MV-4-11 (cell line): ENCODE measurements at regions not wholly inside any gene's neighbourhood (a gene's known extent, or its start where the extent isn't known, plus 50 kb on each side); places are given as distances from the start of the nearest gene placed in this dataset.

Experiments used
- DNase-seq: peaks from one replicate; lab custom pipeline; 2025; lab: John Stamatoyannopoulos, UW

DNA sequence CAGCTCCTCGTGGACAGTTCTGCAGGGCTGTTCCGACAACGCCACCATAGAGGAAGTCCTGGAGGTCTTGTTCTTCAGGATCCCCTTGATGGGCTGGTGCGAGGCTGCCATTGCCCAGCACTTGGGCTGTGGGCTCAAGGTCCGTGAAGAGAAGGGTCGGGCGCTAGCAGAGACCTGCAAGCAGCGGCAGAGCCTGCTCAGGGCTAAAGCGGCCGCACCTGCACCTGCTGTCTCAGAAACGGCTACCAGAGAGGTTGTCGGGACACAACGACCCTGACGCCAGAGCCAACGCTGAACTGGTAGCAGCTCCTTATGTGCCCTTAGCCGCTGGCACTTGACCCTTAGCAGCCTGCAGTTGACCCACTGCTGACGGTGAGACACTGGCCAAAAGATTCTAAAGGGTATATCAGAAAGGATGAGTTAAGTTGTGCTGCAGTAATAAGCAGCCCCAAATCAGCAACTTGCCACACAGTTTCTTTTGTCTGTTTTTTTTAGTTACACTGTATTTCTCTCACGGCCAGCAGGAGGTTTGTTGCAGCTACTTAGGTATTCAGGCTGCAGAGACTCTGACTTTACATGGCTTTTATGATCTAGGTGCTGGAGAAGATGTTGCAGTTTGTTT lies 55.5 kb upstream of the ST6GAL2 start:
- no peak for DNase-seq

GRCh38 chr2:106943468-106944200 lies 57.7 kb upstream of the ST6GAL2 start:
- DNase-seq: no peak

GRCh38 chr2:106944215-106944614 lies 58.2 kb upstream of the ST6GAL2 start:
- no peak for DNase-seq

DNA sequence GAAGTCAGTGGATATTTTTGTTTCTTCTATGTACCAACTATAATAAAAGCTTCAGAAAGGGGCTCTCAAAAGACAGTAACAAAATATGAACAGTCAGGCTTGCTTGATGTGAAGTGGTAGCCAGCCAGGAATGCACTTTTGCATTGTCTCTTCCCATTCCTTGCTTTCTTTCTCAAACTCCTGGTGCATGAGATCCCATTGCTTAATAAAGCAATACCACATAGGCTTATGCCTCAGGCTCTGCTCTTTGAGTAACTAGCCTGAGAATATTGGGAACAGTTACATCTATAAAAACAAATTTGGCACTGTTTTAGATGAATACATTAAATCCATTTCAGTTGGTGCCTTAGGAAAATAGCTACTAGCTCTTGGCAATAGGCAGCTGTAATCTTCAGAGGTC lies 62.6 kb upstream of the ST6GAL2 start:
- no peak for DNase-seq

DNA sequence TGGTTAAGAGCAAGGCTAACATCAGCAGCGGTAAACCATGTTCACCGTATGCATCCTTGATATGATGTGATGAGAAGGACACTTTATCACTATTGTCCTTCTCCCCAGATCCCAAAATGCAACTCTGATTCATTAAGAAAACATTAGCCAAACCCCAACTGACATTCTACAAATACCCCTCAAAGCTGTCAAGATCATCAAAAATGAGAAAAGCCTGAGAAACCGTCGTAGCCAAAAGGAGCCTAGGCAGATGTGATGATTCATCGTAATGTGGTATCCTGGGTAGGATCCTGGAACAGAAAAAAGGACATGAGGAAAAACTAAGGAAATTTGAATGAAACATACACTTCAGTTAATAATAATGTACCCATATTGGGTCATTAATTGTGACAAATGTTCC lies 67.3 kb upstream of the ST6GAL2 start:
- DNase-seq: no peak

- DNase-seq: no peak
These were observed 67.8 kb upstream of the ST6GAL2 start for GRCh38 chr2:106953779-106954178.

- no peak for DNase-seq
These were observed 68.3 kb upstream of the ST6GAL2 start for GRCh38 chr2:106954304-106954703.

- no peak for DNase-seq
These were observed 70.4 kb upstream of the ST6GAL2 start for GRCh38 chr2:106956416-106956815.

- no peak for DNase-seq
These were observed 70.9 kb upstream of the ST6GAL2 start for GRCh38 chr2:106956879-106957278.

DNA sequence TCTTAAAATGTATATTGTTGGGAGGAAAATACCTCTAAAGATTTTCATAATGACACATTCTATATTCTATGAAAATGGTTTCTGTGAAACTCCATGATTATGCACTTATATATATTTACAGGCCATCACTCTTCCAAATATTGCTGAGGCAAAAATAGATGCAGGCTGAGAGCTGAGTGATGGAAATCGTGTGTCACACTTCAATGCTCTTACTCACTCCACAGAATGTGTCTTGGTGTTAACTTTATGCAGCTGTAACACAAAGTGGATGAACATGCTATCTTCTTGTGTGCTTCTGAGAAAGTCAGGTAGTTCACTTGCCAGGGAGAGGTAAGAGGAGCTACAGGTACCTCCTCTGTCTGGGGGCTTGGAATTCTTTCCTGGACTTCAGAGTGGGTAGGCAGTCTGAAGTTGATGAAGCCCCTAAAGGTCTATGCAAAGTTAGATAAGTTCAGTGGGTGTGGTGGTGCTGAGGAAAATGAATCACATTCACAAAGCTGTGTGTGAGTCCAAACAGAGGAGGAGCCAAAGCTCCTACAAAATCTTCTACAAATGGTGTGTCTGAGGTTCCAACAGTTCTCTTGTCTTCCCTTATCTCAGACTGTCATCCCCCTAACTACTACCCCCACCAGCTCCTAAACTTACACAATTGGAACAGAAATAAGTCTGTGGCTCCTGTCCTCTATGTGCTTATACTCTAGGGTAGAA lies 74.2 kb upstream of the ST6GAL2 start:
- DNase-seq: no peak

DNA sequence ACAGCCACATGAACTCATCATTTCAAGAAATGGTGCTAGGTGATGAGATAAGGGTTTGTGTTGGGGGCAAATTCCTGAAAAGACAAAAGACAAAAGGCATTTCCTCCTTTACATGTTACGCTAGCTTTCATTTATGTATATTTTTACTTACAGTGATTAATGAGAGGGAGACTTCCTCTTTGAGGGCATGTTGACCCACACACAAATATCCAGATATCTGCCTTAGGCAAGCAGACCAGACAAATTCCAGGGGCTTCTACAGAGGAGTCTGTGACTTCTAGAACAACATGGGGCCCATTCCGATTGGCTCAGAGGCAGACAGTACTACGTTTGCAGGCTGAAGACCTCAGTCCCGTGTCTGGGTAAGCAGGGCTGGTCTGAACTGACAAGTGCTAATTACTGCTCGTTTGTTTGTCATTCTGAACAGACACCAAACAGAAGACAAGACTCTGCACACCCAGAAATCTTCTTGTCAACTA lies 74.8 kb upstream of the ST6GAL2 start:
- peak; percentile 15 for DNase-seq

- DNase-seq: no peak
These were observed 75.4 kb upstream of the ST6GAL2 start for GRCh38 chr2:106961328-106961727.

- peak; percentile 5 for DNase-seq
These were observed 77.2 kb upstream of the ST6GAL2 start for GRCh38 chr2:106963156-106963555.

DNA sequence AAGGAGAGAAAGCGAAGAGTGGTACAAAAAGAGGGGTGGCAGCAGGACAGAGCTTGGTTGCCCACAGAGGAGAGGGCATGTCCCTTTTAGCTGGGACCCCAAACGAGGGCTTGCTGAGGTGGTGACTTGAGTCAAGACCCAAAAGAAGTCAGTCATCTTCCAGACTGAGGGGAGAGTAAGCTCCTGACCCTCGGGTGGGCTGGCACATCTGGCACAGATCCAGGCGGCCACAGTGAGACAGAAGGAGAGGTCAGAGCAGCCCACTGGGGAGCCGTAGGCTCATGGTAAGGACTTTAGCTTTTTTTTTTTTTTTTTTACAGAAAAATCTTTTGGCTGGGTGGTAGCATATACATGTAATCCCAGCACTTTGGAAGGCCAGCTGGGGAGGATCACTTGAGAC lies 77.9 kb upstream of the ST6GAL2 start:
- DNase-seq: no peak

- DNase-seq: no peak
These were observed 79.6 kb upstream of the ST6GAL2 start for GRCh38 chr2:106965611-106966010.

GRCh38 chr2:106969777-106970176 lies 83.8 kb upstream of the ST6GAL2 start:
- no peak for DNase-seq

DNA sequence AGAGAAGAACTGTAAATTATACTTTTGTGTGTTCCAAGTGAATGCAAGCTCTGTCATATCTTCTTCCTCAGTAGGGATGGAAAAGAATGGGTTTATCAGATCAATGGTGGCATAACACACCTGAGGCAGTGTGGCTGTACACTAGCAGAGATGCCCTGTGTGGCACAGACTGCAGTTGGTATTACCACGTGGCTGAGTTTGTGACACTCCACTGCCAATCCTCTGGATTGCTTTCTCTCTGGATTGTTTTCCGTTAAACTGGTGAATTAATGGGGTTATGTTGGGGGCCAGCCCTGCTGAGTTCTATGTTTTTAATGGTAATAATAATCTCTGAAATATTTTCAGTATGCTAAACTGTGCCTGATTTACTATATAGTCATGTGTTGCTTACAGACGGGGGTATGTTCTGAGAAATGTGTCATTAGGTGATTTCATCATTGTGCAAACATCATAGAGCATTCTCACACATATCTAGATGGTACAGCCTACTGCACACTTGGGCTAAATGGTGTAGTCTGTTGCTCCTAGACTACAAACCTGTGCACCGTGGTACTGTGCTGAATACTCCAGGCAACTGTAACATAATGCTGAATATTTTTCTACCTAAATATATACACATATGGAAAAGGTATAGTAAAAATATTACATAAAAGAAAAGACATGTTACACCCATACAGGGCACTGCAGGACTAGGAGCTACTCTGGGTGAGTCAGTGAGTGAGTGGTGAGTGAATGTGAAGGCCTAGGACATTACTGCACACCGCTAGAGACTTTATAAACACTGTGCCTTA lies 84.7 kb upstream of the ST6GAL2 start:
- DNase-seq: no peak

- no peak for DNase-seq
These were observed 86.8 kb upstream of the ST6GAL2 start for GRCh38 chr2:106972782-106973181.

DNA sequence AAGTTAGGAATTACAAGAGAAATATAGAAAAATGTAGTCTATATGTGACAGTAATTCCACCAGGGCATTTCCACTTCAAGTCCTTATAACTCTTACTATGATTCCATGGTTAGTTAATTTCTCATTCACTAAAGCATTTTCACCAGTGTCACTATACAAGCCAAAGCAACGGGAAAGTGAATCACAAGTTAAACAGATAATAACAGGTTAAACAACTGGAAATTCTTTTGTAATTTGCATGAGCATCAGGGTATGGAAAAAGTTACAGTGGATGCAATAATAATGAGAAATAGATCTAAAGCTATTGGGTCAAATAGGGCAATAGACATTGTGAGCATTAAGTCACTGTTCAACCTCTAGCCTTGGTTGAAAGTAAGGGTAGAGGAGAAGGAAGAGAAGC lies 88.9 kb upstream of the ST6GAL2 start:
- DNase-seq: no peak

DNA sequence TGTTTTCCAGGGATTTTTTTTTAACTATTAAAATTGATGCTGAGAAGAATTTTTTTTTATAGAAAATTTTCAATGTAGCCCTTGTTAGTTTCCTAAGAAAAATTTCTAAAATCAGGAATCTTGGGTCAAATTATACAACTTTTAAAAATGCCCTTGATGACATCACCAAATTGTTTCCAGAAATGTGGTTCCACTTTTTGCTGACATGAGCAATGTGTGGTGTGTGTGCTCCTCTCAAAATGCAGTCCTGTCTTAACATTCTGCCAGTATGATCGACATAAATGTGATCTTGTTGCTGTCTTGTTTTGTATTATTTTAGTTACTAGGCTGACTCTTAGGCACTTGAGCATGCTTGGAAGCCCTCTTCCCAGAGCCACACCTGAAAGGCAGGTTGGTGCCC lies 89.7 kb upstream of the ST6GAL2 start:
- DNase-seq: no peak

- no peak for DNase-seq
These were observed 90.6 kb upstream of the ST6GAL2 start for GRCh38 chr2:106976548-106976947.

DNA sequence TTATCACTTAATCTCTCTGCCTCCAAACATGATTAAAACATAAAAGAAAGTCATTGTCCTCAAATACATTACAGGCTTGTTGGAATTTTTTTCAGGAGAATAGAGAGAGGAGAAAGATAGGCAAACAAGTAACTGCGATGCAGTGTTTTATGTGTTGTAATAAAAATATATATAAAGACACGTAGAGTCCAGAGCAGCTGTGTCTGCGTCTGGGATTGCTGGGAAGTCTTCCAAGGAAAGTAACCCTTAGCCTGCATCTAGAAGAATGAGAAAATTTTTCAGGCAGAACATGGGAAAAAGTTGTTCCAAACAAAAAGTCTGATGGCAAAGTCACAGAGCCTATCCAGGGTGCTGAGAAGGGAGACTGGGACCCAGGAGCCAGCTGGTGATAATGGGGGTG lies 91.8 kb upstream of the ST6GAL2 start:
- no peak for DNase-seq
